ENCODE measurements at regions not wholly inside any gene's neighbourhood (a gene's known extent, or its start where the extent isn't known, plus 50 kb on each side); places are given as distances from the start of the nearest gene placed in this dataset.

GRCh38 chr4:161247831-161248230, 916.0 kb downstream of the FSTL5 start:
- H3K4me3 ChIP-seq (ENCODE audit: control insufficient read depth, low read depth, low read length): no peak overlapping the region
- TF ChIP-seq CTCF (IDR thresholded peaks at IDR 0.05; ENCODE audit: control insufficient read depth, insufficient read depth, low read depth, low read length, missing control alignments): no peak
- no peak for DNase-seq (ENCODE audit: low read depth)

- H3K4me3 ChIP-seq (ENCODE audit: control insufficient read depth, low read depth, low read length): no peak overlapping the region
- TF ChIP-seq CTCF (IDR thresholded peaks at IDR 0.05; ENCODE audit: control insufficient read depth, insufficient read depth, low read depth, low read length, missing control alignments): no peak
- DNase-seq (ENCODE audit: low read depth): no peak
Measured at GRCh38 chr4:161238033-161238432, 925.8 kb downstream of the FSTL5 start.

GRCh38 chr4:161237495-161237894, 926.3 kb downstream of the FSTL5 start:
- TF ChIP-seq CTCF (IDR thresholded peaks at IDR 0.05; ENCODE audit: control insufficient read depth, insufficient read depth, low read depth, low read length, missing control alignments): no peak
- DNase-seq (ENCODE audit: low read depth): no peak
- no peak overlapping the region for H3K4me3 ChIP-seq (ENCODE audit: control insufficient read depth, low read depth, low read length)

- no peak for DNase-seq (ENCODE audit: low read depth)
- no peak overlapping the region for H3K4me3 ChIP-seq (ENCODE audit: control insufficient read depth, low read depth, low read length)
- TF ChIP-seq CTCF (IDR thresholded peaks at IDR 0.05; ENCODE audit: control insufficient read depth, insufficient read depth, low read depth, low read length, missing control alignments): no peak
Measured at GRCh38 chr4:161225327-161225726, 938.5 kb downstream of the FSTL5 start.

- no peak for TF ChIP-seq CTCF (IDR thresholded peaks at IDR 0.05; ENCODE audit: control insufficient read depth, insufficient read depth, low read depth, low read length, missing control alignments)
- H3K4me3 ChIP-seq (ENCODE audit: control insufficient read depth, low read depth, low read length): no peak overlapping the region
- no peak for DNase-seq (ENCODE audit: low read depth)
Measured at GRCh38 chr4:161222889-161223288, 940.9 kb downstream of the FSTL5 start.

GRCh38 chr4:161208564-161208963, 955.2 kb downstream of the FSTL5 start:
- H3K4me3 ChIP-seq (ENCODE audit: control insufficient read depth, low read depth, low read length): no peak overlapping the region
- no peak for TF ChIP-seq CTCF (IDR thresholded peaks at IDR 0.05; ENCODE audit: control insufficient read depth, insufficient read depth, low read depth, low read length, missing control alignments)
- no peak for DNase-seq (ENCODE audit: low read depth)

GRCh38 chr4:161206528-161207080, 957.2 kb downstream of the FSTL5 start:
- TF ChIP-seq CTCF (IDR thresholded peaks at IDR 0.05; ENCODE audit: control insufficient read depth, insufficient read depth, low read depth, low read length, missing control alignments): no peak
- no peak overlapping the region for H3K4me3 ChIP-seq (ENCODE audit: control insufficient read depth, low read depth, low read length)

More at GRCh38 chr4:161206528-161207080, 957.2 kb downstream of the FSTL5 start:
- no peak for DNase-seq (ENCODE audit: low read depth)

Measured in AG09309 (cell line).